CD4-positive, alpha-beta T cell treated with Interleukin-12 subunit alpha and Interleukin-12 subunit beta, for 1 hour (primary cell): ENCODE measurements at regions not wholly inside any gene's neighbourhood (a gene's known extent, or its start where the extent isn't known, plus 50 kb on each side); places are given as distances from the start of the nearest gene placed in this dataset.

Source experiments
- DNase-seq: peaks from one replicate; pipeline ENCODE4 v3.0.0-alpha.2; 2020

DNA sequence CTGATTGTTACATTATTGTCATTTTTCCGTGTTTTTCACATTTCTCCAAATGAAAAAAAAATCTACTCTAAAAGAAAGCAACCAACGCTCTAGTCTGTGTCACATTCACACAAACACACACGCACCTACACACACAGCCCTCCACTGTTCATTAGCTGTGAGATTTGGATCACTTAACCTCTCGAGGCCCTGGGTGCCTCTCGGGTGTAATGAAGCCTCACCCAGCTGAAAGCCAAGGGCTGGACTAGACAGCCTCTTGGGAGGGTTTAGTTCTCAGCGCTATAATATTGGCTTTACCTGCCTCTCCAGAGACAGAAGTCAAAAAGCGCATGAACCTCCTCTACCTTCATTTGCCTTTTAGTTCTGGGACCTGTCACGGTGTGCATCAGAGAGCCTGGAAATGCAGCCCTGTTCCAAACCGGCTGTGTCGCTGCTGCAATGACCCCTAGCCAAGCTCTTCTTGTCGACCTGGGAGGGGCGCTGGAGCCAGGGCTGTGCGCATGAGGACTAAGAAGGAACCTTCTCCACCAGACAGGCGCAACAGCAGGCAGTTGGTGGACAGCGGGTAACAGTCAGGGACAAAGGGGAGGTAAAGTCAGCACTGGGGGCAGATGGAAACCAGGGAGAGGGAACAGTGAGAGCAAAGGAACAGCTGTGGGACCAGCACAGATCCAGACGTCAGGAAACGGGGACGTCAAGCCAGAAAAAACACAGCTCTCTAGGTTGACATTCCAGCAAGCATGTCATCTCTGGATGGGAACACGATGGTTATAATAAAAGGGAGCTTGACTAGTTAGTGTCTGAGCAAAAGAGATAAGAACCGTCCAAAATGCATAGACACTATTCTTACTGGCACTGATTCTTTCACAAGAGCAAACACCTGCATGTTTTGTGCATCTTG, 375.9 kb downstream of the EFNB2 start:
- no peak for DNase-seq

DNA sequence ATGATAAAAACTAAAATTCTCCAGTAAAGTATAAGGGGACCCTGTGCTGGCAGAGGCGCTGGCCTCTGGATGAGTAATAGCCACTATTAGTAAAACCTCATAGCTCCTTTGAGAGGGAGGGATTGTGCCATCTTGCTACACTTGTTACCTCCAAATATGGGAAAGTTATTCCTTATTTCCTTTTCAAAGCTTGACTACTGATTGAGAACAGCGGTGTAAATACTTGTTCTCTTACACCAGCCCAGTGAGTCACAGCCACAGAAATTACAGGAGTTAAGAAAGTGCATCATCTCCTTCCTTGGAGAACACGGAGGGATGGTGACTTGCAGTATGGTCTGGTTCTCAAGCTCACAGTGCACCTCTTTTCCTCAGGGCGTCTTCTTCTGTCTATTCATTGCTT, 379.0 kb downstream of the EFNB2 start:
- DNase-seq = no peak

GRCh38 chr13:106155411-106155810, 380.1 kb downstream of the EFNB2 start:
- DNase-seq = no peak

- DNase-seq = no peak
These were observed 381.6 kb downstream of the EFNB2 start for GRCh38 chr13:106153876-106154275.

DNA sequence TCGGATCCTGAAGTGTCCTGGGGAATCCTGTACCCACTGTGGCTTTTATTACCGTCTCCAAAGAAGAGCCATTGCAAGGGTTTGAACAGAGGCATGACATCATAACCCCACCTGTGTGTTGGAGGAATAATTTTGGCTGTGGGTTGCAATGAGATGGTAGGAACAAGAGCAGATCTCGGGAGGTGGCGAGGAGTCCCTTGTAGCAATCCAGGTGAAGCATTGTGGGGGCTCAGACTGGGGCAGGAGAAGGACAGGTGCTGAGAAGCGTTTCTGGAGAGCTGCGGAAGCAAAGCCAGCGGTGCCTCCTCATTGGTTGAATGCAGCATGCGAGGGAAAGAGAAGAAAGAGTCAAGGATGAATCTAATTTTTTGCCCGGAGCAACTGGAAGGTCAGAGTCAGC, 382.4 kb downstream of the EFNB2 start:
- DNase-seq = no peak

GRCh38 chr13:106152047-106152446, 383.4 kb downstream of the EFNB2 start:
- no peak for DNase-seq

DNA sequence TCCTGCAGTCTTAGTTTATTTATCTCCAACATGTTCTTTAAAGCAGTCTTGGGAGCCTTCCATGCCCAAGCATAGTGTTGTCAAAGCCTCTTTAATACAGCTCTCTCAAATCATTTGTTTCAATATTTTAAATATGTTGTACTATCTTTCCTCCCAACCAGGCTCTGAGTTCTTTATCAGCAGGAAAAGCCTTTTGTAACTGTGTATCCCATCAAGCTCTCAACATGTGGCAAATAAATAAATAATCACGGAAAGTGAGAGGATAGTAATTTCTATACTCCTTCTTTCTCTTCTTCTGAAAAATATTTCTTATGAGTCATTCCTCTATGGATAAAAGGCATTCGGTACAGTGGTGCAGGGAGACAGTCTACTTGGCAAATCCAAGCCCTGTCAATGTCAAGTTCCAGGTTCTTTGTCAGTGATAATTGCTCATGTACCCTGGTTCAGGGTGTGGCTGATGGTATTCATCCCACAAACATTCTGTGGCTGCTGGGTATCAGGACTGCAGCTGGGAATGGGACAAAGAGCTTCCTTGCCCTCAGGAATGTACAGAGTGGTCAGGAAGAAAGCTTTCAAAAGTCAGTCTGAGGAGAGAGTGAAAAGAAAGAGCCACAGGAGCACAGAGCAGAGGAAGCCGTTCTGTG, 384.3 kb downstream of the EFNB2 start:
- no peak for DNase-seq

DNA sequence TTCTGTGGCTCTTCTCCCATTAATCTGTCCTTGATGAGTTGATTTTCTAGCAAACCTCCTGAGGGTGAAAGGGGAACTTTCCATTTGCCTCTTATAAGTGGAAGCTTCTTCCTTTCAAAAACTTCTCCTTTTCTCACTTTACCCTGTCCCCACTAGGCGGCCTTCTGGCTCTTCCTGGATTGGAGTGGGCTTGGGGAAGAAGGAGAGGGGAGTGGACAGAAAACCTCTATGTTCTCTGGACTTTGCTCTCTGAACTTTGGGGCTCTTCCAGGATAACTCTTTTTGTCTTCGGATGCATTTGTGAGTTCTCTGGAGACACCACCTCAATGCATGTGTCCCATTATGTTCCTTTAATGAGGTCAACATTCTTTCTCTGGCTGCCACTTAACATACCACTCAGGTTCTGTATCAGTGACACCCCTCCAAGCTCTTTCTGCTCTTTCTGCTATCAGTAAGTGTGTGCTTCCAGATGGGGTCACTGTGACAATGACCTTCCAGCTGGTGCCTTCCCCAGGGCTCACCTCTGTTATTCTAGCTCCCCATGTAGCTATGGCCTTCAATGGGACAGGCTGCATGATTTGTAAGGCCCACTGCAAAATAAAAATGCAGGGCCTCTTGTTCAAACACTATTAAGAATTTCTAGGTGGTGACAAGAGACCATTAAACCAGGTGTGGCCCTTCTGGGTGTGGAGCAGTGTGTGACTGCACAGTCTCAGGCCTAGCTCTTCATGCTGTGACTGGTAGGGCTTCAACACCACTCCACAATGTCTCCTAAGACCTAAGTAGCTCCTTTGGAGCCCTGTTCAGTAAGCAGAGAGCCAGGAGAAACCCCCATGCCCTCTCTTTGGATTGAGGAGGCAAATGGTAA, 389.2 kb downstream of the EFNB2 start:
- DNase-seq = no peak

DNA sequence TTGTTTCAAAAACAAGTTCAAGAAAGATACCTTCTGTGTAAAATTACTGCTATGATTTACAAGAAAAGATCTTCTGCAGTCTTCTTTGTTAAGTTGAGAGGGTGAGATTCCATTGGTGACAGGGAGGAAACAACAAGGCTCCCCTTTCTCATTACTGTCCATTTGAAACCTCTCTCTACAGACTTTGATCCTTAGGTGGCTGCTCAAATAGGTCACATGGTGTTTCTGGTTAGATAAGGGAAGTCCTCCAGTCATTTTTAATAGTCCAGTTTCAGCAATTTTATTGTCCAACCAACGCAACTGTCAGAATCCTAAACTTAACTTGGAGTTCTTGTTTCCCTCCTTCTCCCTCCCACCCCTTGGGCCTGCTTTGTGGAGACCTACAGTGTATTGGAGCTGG, 390.4 kb downstream of the EFNB2 start:
- no peak for DNase-seq

DNA sequence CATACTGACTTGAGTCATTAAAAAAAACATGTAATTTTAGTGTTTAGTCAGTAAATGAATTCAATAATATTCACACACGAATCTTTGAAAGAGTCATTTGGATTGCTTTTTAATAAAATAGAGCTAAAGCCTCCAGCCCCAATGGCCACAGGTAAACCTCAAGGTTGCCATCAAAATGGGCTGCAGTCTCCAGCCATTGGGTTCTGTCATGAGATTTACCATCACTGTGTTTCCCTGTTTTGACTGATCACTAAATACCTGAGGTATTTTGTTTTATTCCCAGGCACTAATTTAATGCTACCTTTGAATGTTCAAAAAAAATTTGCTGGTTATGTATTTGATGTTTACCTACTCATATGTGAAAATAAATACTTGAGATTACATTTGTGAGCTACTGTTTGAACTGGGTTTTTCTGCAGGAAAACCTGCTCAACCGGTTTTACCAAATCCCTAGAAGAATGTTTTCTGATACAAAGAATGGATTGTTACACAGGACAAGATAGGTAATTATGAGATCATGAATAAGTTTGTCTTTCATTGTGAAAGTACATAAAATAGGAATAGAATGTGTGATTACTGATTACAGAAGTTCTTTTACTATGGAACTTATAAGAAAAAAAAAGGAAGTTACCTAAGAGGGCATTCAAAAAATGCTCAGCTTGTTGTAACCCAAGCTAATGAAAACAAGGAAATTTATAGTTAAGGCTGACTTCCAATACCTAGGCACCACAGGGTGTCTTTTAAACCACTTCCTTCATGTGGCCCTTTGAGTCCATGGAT, 391.3 kb downstream of the EFNB2 start:
- DNase-seq = no peak

DNA sequence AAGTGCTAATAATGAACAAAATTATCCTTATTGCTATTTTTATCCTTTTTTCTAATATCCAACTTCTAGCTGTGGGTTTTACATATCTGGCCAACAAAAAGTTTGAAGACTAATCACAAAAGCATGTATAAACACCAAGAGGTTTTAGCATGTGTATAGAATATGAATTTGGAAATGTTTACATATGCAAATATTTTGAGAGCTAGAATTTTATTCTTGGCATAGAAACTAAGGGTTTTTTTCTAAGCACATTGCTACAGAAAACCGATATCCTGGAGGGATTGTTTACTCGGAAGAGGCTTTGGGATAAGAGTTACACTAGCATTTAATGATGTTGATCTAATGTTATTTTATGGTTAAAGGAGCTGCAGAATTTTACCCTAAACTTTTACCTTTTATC, 392.1 kb downstream of the EFNB2 start:
- DNase-seq = no peak

DNA sequence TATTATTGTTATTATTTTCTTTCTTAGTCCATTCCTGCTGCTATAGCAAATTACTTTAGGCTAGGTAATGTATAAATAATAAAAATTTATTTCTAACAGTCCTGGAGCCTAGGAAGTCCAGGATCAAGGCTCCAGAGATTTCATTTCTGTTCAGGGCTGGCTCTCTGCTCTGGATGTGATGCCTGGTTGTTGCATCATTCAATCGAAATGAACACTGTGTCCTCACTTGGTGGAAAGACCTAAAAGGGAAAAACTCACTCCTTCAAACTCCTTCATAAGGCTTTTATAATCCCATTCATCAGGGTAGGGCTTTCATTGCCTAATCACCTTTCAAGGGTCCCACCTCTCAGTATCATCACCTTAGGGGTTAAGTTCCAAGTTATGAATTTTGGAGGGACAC, 395.0 kb downstream of the EFNB2 start:
- no peak for DNase-seq

GRCh38 chr13:106139942-106140341, 395.5 kb downstream of the EFNB2 start:
- DNase-seq = no peak

DNA sequence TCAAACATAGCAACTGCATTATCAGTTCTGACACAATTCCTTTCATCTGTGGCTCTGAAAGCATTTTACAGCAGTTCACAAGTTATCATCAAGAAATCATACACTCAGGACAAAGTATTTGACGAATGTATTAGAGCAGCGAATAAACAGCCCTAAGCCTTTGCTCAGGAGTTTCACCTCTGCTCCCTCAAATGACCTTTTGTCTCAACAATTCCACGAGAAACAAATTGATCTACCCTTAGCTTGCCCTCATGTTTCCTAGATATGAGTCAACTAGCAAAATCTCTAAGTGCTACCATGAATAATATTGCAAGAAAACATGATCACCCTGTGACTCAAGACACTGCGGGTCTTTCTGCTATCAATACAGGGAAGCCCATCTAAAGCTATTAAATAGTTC, 396.1 kb downstream of the EFNB2 start:
- no peak for DNase-seq

GRCh38 chr13:106138620-106139019, 396.8 kb downstream of the EFNB2 start:
- no peak for DNase-seq

DNA sequence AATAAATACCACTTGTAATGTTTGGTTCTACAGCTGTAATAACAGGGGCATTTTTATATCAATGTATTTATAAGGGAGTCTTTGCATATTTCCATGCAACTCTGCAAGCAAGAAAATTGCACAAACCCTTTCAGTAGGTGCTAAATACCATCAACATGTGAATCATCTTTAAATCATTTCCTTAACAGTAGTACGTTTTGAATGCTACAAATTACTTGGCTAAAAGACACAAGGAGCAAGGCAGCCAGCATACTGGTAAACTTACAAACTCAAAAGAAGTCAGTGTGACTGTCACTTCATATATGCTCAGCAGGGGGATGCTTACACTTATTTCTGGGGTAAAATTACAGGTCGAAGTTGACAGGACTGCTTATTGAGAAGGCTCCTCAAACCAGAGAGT, 402.4 kb downstream of the EFNB2 start:
- DNase-seq = no peak

DNA sequence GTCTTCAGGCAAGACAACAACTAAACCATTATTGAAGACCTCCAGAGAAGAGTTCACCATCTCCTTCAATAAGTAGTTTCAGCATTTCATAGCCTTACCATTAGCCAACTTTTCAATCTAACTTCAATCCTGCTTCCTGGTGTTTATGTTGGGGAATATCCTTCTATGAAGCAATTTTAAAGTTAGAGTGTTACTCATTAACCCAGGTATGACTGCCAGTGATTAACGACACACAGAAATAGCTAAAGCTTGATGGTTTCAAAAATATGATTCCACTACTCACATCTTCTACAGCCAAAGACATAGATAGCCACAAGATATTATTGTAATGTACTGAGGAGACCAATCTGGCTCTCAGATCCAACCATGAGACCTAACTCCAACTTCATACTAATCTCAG, 403.2 kb downstream of the EFNB2 start:
- no peak for DNase-seq

DNA sequence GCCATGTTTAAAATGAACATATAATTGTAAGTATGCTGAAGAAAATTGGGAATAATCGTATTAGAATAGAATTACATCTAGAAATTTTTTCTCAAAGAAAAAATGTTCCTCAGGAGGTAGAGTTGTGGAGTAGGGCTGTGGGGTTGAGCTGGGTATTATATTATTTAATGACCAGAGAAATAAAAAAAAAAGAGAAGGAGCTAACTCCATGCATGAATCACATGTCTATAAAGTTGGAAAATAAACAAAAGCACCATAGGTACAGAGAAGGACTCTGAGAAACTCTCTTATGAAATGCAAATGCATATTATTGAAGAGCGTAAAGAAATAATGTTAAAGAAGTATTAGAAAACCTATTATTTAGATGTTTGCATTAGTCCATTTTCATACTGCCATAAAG, 405.5 kb downstream of the EFNB2 start:
- DNase-seq = no peak

DNA sequence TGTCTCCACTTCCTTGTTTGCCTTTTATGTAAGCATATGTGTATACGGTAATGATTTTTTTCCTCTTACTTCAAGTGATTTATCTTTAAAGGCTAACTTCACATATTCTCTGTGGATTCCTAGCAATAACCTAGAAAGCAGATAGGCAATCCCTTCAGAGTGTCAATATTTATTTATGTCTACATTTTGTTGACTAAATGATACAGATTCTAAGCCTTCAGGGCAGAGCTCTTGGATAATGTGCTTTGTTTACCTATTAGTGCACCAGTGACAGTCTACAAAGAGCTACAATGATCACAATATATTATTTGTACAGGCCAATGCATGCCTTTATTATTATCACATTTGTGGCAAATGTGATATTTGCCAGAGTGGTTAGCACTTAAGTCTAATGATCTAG, 406.2 kb downstream of the EFNB2 start:
- no peak for DNase-seq

DNA sequence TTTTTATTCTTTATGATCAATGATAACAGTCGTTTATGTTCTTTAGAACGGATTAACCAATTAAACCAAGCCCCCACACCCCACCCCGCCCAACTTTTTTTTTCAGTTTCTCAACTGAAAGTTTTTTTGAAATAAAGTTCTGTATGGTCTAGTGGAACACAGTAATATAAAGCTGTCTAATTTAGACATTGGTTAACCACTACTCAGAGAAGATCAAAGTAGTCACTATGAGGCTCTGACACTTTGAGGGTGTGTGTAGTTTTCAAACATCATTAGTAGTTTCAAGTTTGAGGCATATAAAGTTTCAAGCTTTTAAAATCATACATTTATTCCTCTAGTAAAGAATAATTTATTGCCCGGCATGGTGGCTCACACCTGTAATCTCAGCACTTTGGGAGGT, 413.2 kb downstream of the EFNB2 start:
- DNase-seq = no peak

GRCh38 chr13:106121173-106121754, 414.2 kb downstream of the EFNB2 start:
- DNase-seq = no peak

DNA sequence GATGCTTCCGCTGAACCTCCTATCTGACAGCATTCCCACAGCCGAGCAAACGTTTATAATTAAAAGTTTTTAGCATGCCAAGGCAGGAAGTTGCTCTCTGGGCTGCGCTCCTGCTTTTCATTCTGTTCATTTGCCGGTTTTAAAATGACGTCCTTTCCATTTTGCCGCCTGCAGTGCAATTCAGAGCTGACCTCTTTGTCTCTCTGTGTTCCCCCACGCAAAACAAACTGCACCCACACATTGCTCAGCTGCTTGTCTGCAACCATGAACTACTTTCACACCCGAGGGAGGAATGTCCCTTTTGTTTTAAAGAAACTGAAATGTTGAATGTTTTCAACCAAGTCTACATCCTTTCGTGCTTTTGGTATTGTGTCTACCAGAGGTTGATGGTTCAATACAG, 416.5 kb downstream of the EFNB2 start:
- no peak for DNase-seq
